ENCODE measurements at regions not wholly inside any gene's neighbourhood (a gene's known extent, or its start where the extent isn't known, plus 50 kb on each side); places are given as distances from the start of the nearest gene placed in this dataset.

DNA sequence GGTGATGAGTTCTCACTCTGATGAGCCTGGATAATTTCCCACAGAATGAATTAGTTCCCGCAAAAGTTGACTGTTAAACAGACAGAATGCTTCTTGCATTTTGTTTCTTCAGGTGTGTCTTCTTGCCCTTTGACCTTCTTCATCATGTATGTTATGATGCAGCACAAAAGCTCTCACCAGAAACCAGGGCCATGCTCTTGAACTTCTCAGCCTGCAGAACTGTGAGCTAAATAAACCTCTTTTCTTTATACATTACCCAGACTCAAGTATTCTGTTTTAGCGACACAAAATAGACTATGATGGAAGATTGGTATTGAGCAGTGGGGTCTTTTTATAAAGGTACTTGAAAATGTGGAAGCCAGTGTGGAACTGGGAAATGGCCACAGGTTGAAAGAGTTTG, 95.2 kb upstream of the TNS3 start:
- H3K27ac Mint-ChIP-seq = no peak overlapping the region

DNA sequence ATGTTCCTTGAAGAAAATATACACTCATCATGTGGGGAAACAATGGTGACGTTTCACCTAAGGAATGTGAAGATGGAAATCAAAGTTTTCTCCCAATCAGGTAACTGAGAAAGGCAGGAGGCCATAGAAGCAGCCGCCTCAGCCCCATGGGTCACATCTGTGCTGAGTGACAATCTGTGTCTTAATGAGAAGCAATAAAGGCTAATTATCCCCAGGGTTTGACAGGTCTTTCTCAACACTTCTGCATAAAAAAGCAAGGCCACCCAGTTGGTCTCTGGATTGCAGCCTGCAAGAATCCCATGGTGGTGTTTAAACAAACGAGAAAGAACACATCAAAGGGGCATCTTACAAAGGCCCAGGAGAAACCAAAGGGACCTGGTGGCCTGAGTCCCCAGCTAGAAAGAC, 91.1 kb upstream of the TNS3 start:
- TF ChIP-seq, protein P1, sequence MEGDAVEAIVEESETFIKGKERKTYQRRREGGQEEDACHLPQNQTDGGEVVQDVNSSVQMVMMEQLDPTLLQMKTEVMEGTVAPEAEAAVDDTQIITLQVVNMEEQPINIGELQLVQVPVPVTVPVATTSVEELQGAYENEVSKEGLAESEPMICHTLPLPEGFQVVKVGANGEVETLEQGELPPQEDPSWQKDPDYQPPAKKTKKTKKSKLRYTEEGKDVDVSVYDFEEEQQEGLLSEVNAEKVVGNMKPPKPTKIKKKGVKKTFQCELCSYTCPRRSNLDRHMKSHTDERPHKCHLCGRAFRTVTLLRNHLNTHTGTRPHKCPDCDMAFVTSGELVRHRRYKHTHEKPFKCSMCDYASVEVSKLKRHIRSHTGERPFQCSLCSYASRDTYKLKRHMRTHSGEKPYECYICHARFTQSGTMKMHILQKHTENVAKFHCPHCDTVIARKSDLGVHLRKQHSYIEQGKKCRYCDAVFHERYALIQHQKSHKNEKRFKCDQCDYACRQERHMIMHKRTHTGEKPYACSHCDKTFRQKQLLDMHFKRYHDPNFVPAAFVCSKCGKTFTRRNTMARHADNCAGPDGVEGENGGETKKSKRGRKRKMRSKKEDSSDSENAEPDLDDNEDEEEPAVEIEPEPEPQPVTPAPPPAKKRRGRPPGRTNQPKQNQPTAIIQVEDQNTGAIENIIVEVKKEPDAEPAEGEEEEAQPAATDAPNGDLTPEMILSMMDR (IDR thresholded peaks at IDR 0.05) = no peak
- TF ChIP-seq EZH2 (IDR thresholded peaks at IDR 0.05; ENCODE audit: borderline replicate concordance, insufficient read depth, low read depth, low read length, poor library complexity, severe bottlenecking) = no peak
- intact Hi-C loops (cut with micrococcal nuclease) = loop anchor here (5.0 kb wide), 2 partner anchors 46 to 304 kb away; partner anchors contain the start of gene HUS1
- Histone ChIP-seq H3K36me3 (replicated peaks in 1 of 2; ENCODE audit: control extremely low read depth in 1 of 2, control insufficient read depth in 1 of 2, extremely low read depth in 1 of 2, insufficient read depth in 2 of 2, low read length in 1 of 2) (no peaks in the 10 kb centered on the region), H3K4me1 (ENCODE audit: control insufficient read depth in 2 of 2, insufficient read depth in 2 of 2, low read length in 2 of 2) (peaks cover 50 to 60% of the 10 kb centered on the region in 2 donors), H3K9ac (ENCODE audit: low read length) (no peak overlapping the region), H3K4me3 (ENCODE audit: control extremely low read depth in 1 of 5, extremely low read depth in 1 of 5, insufficient read depth in 1 of 5, low read depth in 2 of 5, low read length in 4 of 5) (no peak overlapping the region), H4K20me1 (ENCODE audit: control insufficient read depth, insufficient read depth, low read length, poor library complexity, severe bottlenecking) (no peaks in the 10 kb centered on the region), H3K9me3 (ENCODE audit: control extremely low read depth in 1 of 3, control insufficient read depth in 2 of 3, insufficient read depth in 1 of 3, low read length in 2 of 3) (peaks cover 0 to 12% (median 6%) of the 10 kb centered on the region in 3 donors), H3K4me2 (replicated peaks; ENCODE audit: low read depth, low read length, poor library complexity, severe bottlenecking) (peak overlapping the region; percentile 53), H3K27ac (ENCODE audit: low read length in 2 of 2) (peak overlapping the region; percentile 83 to 90), H3K79me2 (ENCODE audit: control insufficient read depth, insufficient read depth, low read length) (no peaks in the 10 kb centered on the region), H2AFZ (ENCODE audit: insufficient read depth, low read depth, low read length, poor library complexity, severe bottlenecking) (no peak overlapping the region), H3K27me3 (replicated peaks in 1 of 4; ENCODE audit: control extremely low read depth in 1 of 4, control insufficient read depth in 3 of 4, insufficient read depth in 4 of 4, low read length in 3 of 4) (no peaks in the 10 kb centered on the region)
- Mint-ChIP-seq H3K27ac (peak overlapping the region; percentile 94), H3K4me3 (no peak overlapping the region), H3K9me3 (ENCODE audit: insufficient read depth) (no peaks in the 10 kb centered on the region), H3K27me3 (no peaks in the 10 kb centered on the region), H3K4me1 (peaks cover 68% of the 10 kb centered on the region)
- CTCF ChIA-PET = interaction anchor here (1.0 kb wide), 1 partner anchor 48 kb away, joined by 3 read pairs; no protein-coding TSS in a partner anchor
- WGBS (ENCODE audit: insufficient coverage) = 63% methylated on average over 1 of the region's 3 CpGs
- no peak for DNase-seq
- ATAC-seq (ENCODE audit: low read depth) = no peak
- POLR2A ChIA-PET = interaction anchor here (0.6 kb wide), 2 partner anchors 9 to 78 kb away, joined by 3 read pairs; no protein-coding TSS in a partner anchor

More for the DNA sequence above, 95.2 kb upstream of the TNS3 start:
- H3K27me3 Mint-ChIP-seq = no peaks in the 10 kb centered on the region
- TF ChIP-seq EZH2 (IDR thresholded peaks at IDR 0.05; ENCODE audit: borderline replicate concordance, insufficient read depth, low read depth, low read length, poor library complexity, severe bottlenecking) = no peak
- TF ChIP-seq, protein P1 (IDR thresholded peaks at IDR 0.05) = no peak
- no peaks in the 10 kb centered on the region for H3K79me2 ChIP-seq (ENCODE audit: control insufficient read depth, insufficient read depth, low read length)
- H2AFZ ChIP-seq (ENCODE audit: insufficient read depth, low read depth, low read length, poor library complexity, severe bottlenecking) = no peak overlapping the region
- peaks cover 13 to 26% of the 10 kb centered on the region in 2 donors for H3K4me1 ChIP-seq (ENCODE audit: control insufficient read depth in 2 of 2, insufficient read depth in 2 of 2, low read length in 2 of 2)
- H4K20me1 ChIP-seq (ENCODE audit: control insufficient read depth, insufficient read depth, low read length, poor library complexity, severe bottlenecking) = no peaks in the 10 kb centered on the region
- ATAC-seq (ENCODE audit: low read depth) (no peak), DNase-seq (no peak)
- H3K4me3 Mint-ChIP-seq = no peak overlapping the region
- peaks cover 0 to 12% (median 6%) of the 10 kb centered on the region in 3 donors for H3K9me3 ChIP-seq (ENCODE audit: control extremely low read depth in 1 of 3, control insufficient read depth in 2 of 3, insufficient read depth in 1 of 3, low read length in 2 of 3)
- CTCF ChIA-PET = no interaction called here
- H3K9me3 Mint-ChIP-seq (ENCODE audit: insufficient read depth) = no peaks in the 10 kb centered on the region
- H3K4me3 ChIP-seq (ENCODE audit: control extremely low read depth in 1 of 5, extremely low read depth in 1 of 5, insufficient read depth in 1 of 5, low read depth in 2 of 5, low read length in 4 of 5) = no peak overlapping the region
- H3K36me3 ChIP-seq (replicated peaks in 1 of 2; ENCODE audit: control extremely low read depth in 1 of 2, control insufficient read depth in 1 of 2, extremely low read depth in 1 of 2, insufficient read depth in 2 of 2, low read length in 1 of 2) = no peaks in the 10 kb centered on the region
- no peak overlapping the region for H3K9ac ChIP-seq (ENCODE audit: low read length)
- intact Hi-C loops (cut with micrococcal nuclease) = no loop called here
- H3K27ac ChIP-seq (ENCODE audit: low read length in 2 of 2) = no peak overlapping the region
- no peak overlapping the region for H3K4me2 ChIP-seq (replicated peaks; ENCODE audit: low read depth, low read length, poor library complexity, severe bottlenecking)
- WGBS (ENCODE audit: insufficient coverage) = 100% methylated on average over 2 of the region's 2 CpGs
- no peaks in the 10 kb centered on the region for H3K27me3 ChIP-seq (replicated peaks in 1 of 4; ENCODE audit: control extremely low read depth in 1 of 4, control insufficient read depth in 3 of 4, insufficient read depth in 4 of 4, low read length in 3 of 4)
- H3K4me1 Mint-ChIP-seq = peaks cover 48% of the 10 kb centered on the region
- POLR2A ChIA-PET = no interaction called here
